H1 (cell line): ENCODE measurements at regions not wholly inside any gene's neighbourhood (a gene's known extent, or its start where the extent isn't known, plus 50 kb on each side); places are given as distances from the start of the nearest gene placed in this dataset.

Experiments used
- CTCF ChIA-PET: fragments of 300-600 bp; sonication (Branson Sonifier 250); formaldehyde crosslinking; loops from one replicate; lab custom pipeline; 2021; ENCODE audit not compliant: partially characterized antibody; lab: Charles Lee
- POLR2A ChIA-PET: fragments of 300-600 bp; sonication (Branson Sonifier 250); formaldehyde crosslinking; loops from one replicate; lab custom pipeline; 2021; ENCODE audit warnings: inconsistent platforms; ENCODE audit not compliant: partially characterized antibody; lab: Charles Lee
- DNase-seq, 2 experiments: peaks; one replicate each; pipeline versions ENCODE4 v3.0.0 to v3.0.0-alpha.2; 2010 to 2022; ENCODE audit warnings: low spot score in 2 of 2, low read depth in 1 of 2, mixed read lengths in 1 of 2
- FAIRE-seq: peaks from 2 replicates; lab custom pipeline; 2011; peaks lifted over from hg19 to GRCh38; lab: Jason Lieb, UNC
- H2AFZ ChIP-seq: 2 replicates; pipeline ENCODE4 v1.8.1; 2012; ENCODE audit warnings: low read length, inconsistent platforms
- H2AK5ac ChIP-seq: 2 replicates; pipeline ENCODE4 v1.6.1; 2013; ENCODE audit warnings: low read depth, low read length
- H2BK120ac ChIP-seq: replicated peaks from 2 replicates; pipeline ENCODE3; 2013; ENCODE audit warnings: low read depth, low read length, inconsistent platforms
- H2BK12ac ChIP-seq: 2 replicates; pipeline ENCODE4 v1.6.1; 2013; ENCODE audit warnings: low read depth, low read length
- H2BK15ac ChIP-seq: 2 replicates; pipeline ENCODE4 v1.6.1; 2013; ENCODE audit warnings: low read length
- H2BK20ac ChIP-seq: 2 replicates; pipeline ENCODE4 v1.6.1; 2013; ENCODE audit warnings: low read length
- H2BK5ac ChIP-seq: 2 replicates; pipeline ENCODE4 v1.6.1; 2013; ENCODE audit warnings: low read depth, low read length
- H3K14ac ChIP-seq: 2 replicates; pipeline ENCODE4 v1.6.1; 2013; ENCODE audit warnings: inconsistent platforms; ENCODE audit not compliant: insufficient read length
- H3K18ac ChIP-seq: 2 replicates; pipeline ENCODE4 v1.6.1; 2013; ENCODE audit warnings: low read length; ENCODE audit errors: extremely low read depth
- H3K23ac ChIP-seq: 2 replicates; pipeline ENCODE4 v1.6.1; 2013; ENCODE audit warnings: inconsistent platforms; ENCODE audit not compliant: insufficient read length
- H3K23me2 ChIP-seq: 2 replicates; pipeline ENCODE4 v1.6.1; 2013; ENCODE audit warnings: low read depth, low read length
- H3K27ac ChIP-seq: 2 replicates; pipeline ENCODE4 v1.6.1; 2011; ENCODE audit warnings: low read depth, low read length, inconsistent platforms
- H3K27me3 ChIP-seq, 4 experiments: replicated peaks in 1 of 4; 1 replicate in 1 of 4; 2 replicates in 3 of 4; pipeline versions ENCODE4 v1.6.1 to v1.8.1; 2011 to 2013; ENCODE audit warnings: low read length in 3 of 4, mild to moderate bottlenecking in 3 of 4, inconsistent platforms in 2 of 4, mixed read lengths in 2 of 4, moderate library complexity in 1 of 4; ENCODE audit not compliant: control insufficient read depth in 3 of 4, insufficient read depth in 3 of 4; ENCODE audit errors: extremely low read depth in 1 of 4
- H3K36me3 ChIP-seq, 4 experiments: 2 replicates each; pipeline versions ENCODE4 v1.6.1 to v1.8.1; 2011 to 2013; ENCODE audit warnings: mild to moderate bottlenecking in 4 of 4, low read length in 3 of 4, moderate library complexity in 2 of 4, control low read depth in 1 of 4, inconsistent platforms in 1 of 4; ENCODE audit not compliant: insufficient read depth in 4 of 4, control insufficient read depth in 2 of 4
- H3K4ac ChIP-seq: replicated peaks from 2 replicates; pipeline ENCODE3; 2013; ENCODE audit warnings: low read length, low read depth, mixed read lengths, inconsistent platforms; ENCODE audit not compliant: insufficient read length
- H3K4me1 ChIP-seq, 4 experiments: replicated peaks in 1 of 4; 1 replicate in 1 of 4; 2 replicates in 3 of 4; pipeline versions ENCODE4 v1.6.1 to v1.8.1; 2011 to 2013; ENCODE audit warnings: low read length in 3 of 4, inconsistent platforms in 2 of 4, mixed read lengths in 1 of 4; ENCODE audit not compliant: insufficient read depth in 4 of 4, control insufficient read depth in 3 of 4
- H3K4me2 ChIP-seq, 2 experiments: 2 replicates each; pipeline versions ENCODE4 v1.6.1 to v1.8.1; 2011 to 2013; ENCODE audit warnings: low read depth in 2 of 2, low read length in 2 of 2, control low read depth in 1 of 2, inconsistent platforms in 1 of 2, mild to moderate bottlenecking in 1 of 2; ENCODE audit not compliant: insufficient read depth in 1 of 2
- H3K4me3 ChIP-seq, 4 experiments: fragments of 200-600, 300-600 bp in 1 of 4; sonication (generic), shearing (Covaris generic), sonication (Bioruptor Twin) in 1 of 4; 2 replicates each; pipeline versions ENCODE4 v1.5.1 to v1.8.1; 2011 to 2016; ENCODE audit warnings: low read length in 4 of 4, low read depth in 3 of 4, control low read depth in 2 of 4, inconsistent platforms in 2 of 4, mild to moderate bottlenecking in 2 of 4, mixed read lengths in 1 of 4, moderate library complexity in 1 of 4; ENCODE audit not compliant: insufficient read depth in 2 of 4; ENCODE audit errors: extremely low read depth in 1 of 4
- H3K56ac ChIP-seq: replicated peaks from 2 replicates; pipeline ENCODE3; 2013; ENCODE audit warnings: low read depth, mild to moderate bottlenecking, mixed read lengths, low read length, inconsistent platforms; ENCODE audit not compliant: insufficient read length
- H3K79me1 ChIP-seq: 2 replicates; pipeline ENCODE4 v1.6.1; 2013; ENCODE audit warnings: low read depth, low read length, control low read depth
- H3K79me2 ChIP-seq, 2 experiments: 2 replicates each; pipeline versions ENCODE4 v1.6.1 to v1.8.1; 2012 to 2013; ENCODE audit warnings: low read length in 2 of 2, mild to moderate bottlenecking in 2 of 2, inconsistent platforms in 1 of 2; ENCODE audit not compliant: insufficient read depth in 2 of 2, control insufficient read depth in 1 of 2
- H3K9ac ChIP-seq, 4 experiments: replicated peaks in 1 of 4; 1 replicate in 1 of 4; 2 replicates in 3 of 4; pipeline versions ENCODE4 v1.6.1 to v1.8.1; 2011 to 2013; ENCODE audit warnings: low read depth in 3 of 4, low read length in 3 of 4, control low read depth in 2 of 4, mild to moderate bottlenecking in 2 of 4, moderate library complexity in 2 of 4, inconsistent platforms in 1 of 4; ENCODE audit errors: extremely low read depth in 1 of 4
- H3K9me3 ChIP-seq, 2 experiments: 2 replicates each; pipeline versions ENCODE4 v1.6.1 to v1.8.1; 2012 to 2013; ENCODE audit warnings: mild to moderate bottlenecking in 2 of 2, moderate library complexity in 2 of 2, control low read depth in 1 of 2, inconsistent platforms in 1 of 2, low read depth in 1 of 2, low read length in 1 of 2, mixed read lengths in 1 of 2; ENCODE audit not compliant: insufficient read depth in 2 of 2
- H4K20me1 ChIP-seq, 2 experiments: replicated peaks in 1 of 2; 2 replicates each; pipeline versions ENCODE3 to v1.8.1; 2011 to 2013; ENCODE audit warnings: inconsistent platforms in 2 of 2, low read length in 2 of 2, mild to moderate bottlenecking in 1 of 2; ENCODE audit not compliant: insufficient read depth in 2 of 2, control insufficient read depth in 1 of 2
- H4K5ac ChIP-seq: 2 replicates; pipeline ENCODE4 v1.6.1; 2013; ENCODE audit warnings: low read length, low read depth, mixed read lengths, inconsistent platforms; ENCODE audit not compliant: insufficient read length
- H4K8ac ChIP-seq: 2 replicates; pipeline ENCODE4 v1.8.0; 2013; ENCODE audit warnings: mild to moderate bottlenecking, moderate library complexity, low read length, inconsistent platforms; ENCODE audit not compliant: insufficient read depth; ENCODE audit errors: extremely low read depth
- H4K91ac ChIP-seq: replicated peaks from 2 replicates; pipeline ENCODE3; 2013; ENCODE audit warnings: low read length, mixed read lengths, inconsistent platforms; ENCODE audit not compliant: insufficient read length
- CHD2 ChIP-seq: IDR thresholded peaks from 2 replicates; pipeline ENCODE4 v1.6.1; 2012; ENCODE audit warnings: low read length, improper control_type of control experiment
- CTCF ChIP-seq, 3 experiments: IDR thresholded peaks; 1 replicate in 2 of 3; 2 replicates in 1 of 3; pipeline versions ENCODE4 v1.5.1 to v1.6.1; 2011; ENCODE audit warnings: low read length in 3 of 3, mild to moderate bottlenecking in 3 of 3, inconsistent platforms in 2 of 3, low read depth in 1 of 3, moderate library complexity in 1 of 3; ENCODE audit not compliant: insufficient read depth in 1 of 3; ENCODE audit errors: control extremely low read depth in 1 of 3
- EP300 ChIP-seq, 2 experiments: IDR thresholded peaks; 1 replicate in 1 of 2; 2 replicates in 1 of 2; pipeline ENCODE4 v1.6.1; 2011 to 2012; ENCODE audit warnings: low read depth in 2 of 2, low read length in 2 of 2, mild to moderate bottlenecking in 2 of 2, borderline replicate concordance in 1 of 2, inconsistent platforms in 1 of 2, moderate library complexity in 1 of 2
- FOSL1 ChIP-seq: IDR thresholded peaks from 2 replicates; pipeline ENCODE4 v1.6.1; 2011; ENCODE audit warnings: mild to moderate bottlenecking, low read depth, low read length, moderate library complexity; ENCODE audit not compliant: insufficient read depth
- HDAC2 ChIP-seq, 2 experiments: fragments of 300-600 bp in 1 of 2; sonication (generic) in 1 of 2; IDR thresholded peaks; 2 replicates each; pipeline ENCODE4 v1.6.1; 2011 to 2012; ENCODE audit warnings: low read depth in 2 of 2, low read length in 2 of 2, mild to moderate bottlenecking in 2 of 2, moderate library complexity in 2 of 2, borderline replicate concordance in 1 of 2, inconsistent platforms in 1 of 2
- POLR2AphosphoS5 ChIP-seq: IDR thresholded peaks from 2 replicates; pipeline ENCODE4 v1.6.1; 2011; ENCODE audit warnings: low read depth, low read length
- SP1 ChIP-seq: IDR thresholded peaks from 2 replicates; pipeline ENCODE4 v1.6.1; 2011; ENCODE audit warnings: low read depth, low read length
- TAF1 ChIP-seq: IDR thresholded peaks from 2 replicates; pipeline ENCODE4 v1.6.1; 2011; ENCODE audit warnings: mild to moderate bottlenecking, low read depth, low read length
- WGBS, 2 experiments: shearing (Covaris generic) in 1 of 2; methylation state at CpG; one replicate each; pipeline versions ENCODE4 v1.1.6 to v1.1.7; 2013 to 2015; ENCODE audit warnings: low lambda C conversion rate in 2 of 2, mixed read lengths in 2 of 2, inconsistent platforms in 1 of 2, low coverage in 1 of 2, missing lambda C conversion rate in 1 of 2; ENCODE audit not compliant: insufficient replicate concordance in 2 of 2, insufficient coverage in 1 of 2, insufficient read length in 1 of 2; ENCODE audit errors: extremely low coverage in 1 of 2, missing lambda C conversion rate in 1 of 2; 5-methylcytosine and 5-hydroxymethylcytosine counted together

GRCh38 chr1:187733232-187733631 is 904.5 kb downstream of the PLA2G4A start:
- no peak for FAIRE-seq
- POLR2A ChIA-PET = no interaction called here
- TF ChIP-seq CTCF (IDR thresholded peaks at IDR 0.05; ENCODE audit: control extremely low read depth in 1 of 3, insufficient read depth in 1 of 3, low read depth in 1 of 3, low read length in 3 of 3) (no peak), SP1 (no peak), HDAC2 (IDR thresholded peaks at IDR 0.05; ENCODE audit: borderline replicate concordance in 1 of 2, low read depth in 2 of 2, low read length in 2 of 2) (no peak), CHD2 (no peak), FOSL1 (no peak), EP300 (IDR thresholded peaks at IDR 0.05; ENCODE audit: borderline replicate concordance in 1 of 2, low read depth in 2 of 2, low read length in 2 of 2) (no peak), POLR2AphosphoS5 (no peak), TAF1 (no peak)

More at GRCh38 chr1:187733232-187733631, 904.5 kb downstream of the PLA2G4A start:
- no peak overlapping the region for H4K91ac ChIP-seq
- H3K27ac ChIP-seq = no peak overlapping the region
- H3K9me3 ChIP-seq = 0 out of 4 replicates have a peak, but pooled peaks cover 0 to 3% of the 10 kb centered on the region in 2 experiments
- no peak overlapping the region for H2BK120ac ChIP-seq
- no peak overlapping the region for H2BK5ac ChIP-seq
- H3K27me3 ChIP-seq = no peaks in the 10 kb centered on the region
- 100% methylated on average over 1 of the region's 1 CpG; no CpG with 5 or more reads in 1 of the 2 experiments for WGBS, 2 experiments
- no peak overlapping the region for H2AK5ac ChIP-seq
- H3K79me1 ChIP-seq = no peaks in the 10 kb centered on the region
- H4K20me1 ChIP-seq = no peaks in the 10 kb centered on the region
- H2BK20ac ChIP-seq = no peak overlapping the region
- H4K8ac ChIP-seq = no peak overlapping the region
- H3K4me1 ChIP-seq = no peaks in the 10 kb centered on the region
- no peak overlapping the region for H3K14ac ChIP-seq
- no peak overlapping the region for H3K4ac ChIP-seq
- no peak overlapping the region for H2BK12ac ChIP-seq
- H3K56ac ChIP-seq = no peak overlapping the region
- no peak overlapping the region for H2AFZ ChIP-seq
- H3K9ac ChIP-seq = no peak overlapping the region
- H3K4me2 ChIP-seq = no peak overlapping the region
- CTCF ChIA-PET = no interaction called here
- no peak for DNase-seq
- H2BK15ac ChIP-seq = no peak overlapping the region
- no peaks in the 10 kb centered on the region for H3K36me3 ChIP-seq
- H3K4me3 ChIP-seq = no peak overlapping the region
- H3K23ac ChIP-seq = no peak overlapping the region
- no peak overlapping the region for H3K18ac ChIP-seq
- H4K5ac ChIP-seq = no peak overlapping the region
- H3K79me2 ChIP-seq = no peaks in the 10 kb centered on the region
- H3K23me2 ChIP-seq = no peaks in the 10 kb centered on the region
